PFSK-1 (cell line): ENCODE measurements at regions not wholly inside any gene's neighbourhood (a gene's known extent, or its start where the extent isn't known, plus 50 kb on each side); places are given as distances from the start of the nearest gene placed in this dataset.

Source experiments
- FOXP2 ChIP-seq: optimal IDR thresholded peaks from 2 replicates; pipeline ENCODE3; 2011; ENCODE audit warnings: borderline replicate concordance, control low read depth, inconsistent platforms; ENCODE audit not compliant: insufficient read depth; ENCODE audit errors: extremely low read length, extremely low read depth
- POLR2AphosphoS5 ChIP-seq: IDR thresholded peaks from 2 replicates; pipeline ENCODE4 v1.6.1; 2012; ENCODE audit warnings: low read depth, mild to moderate bottlenecking, control low read depth, low read length, moderate library complexity
- REST ChIP-seq, 2 experiments: IDR thresholded peaks; 2 replicates each; pipeline versions ENCODE4 v1.6.1 to v1.8.0; 2011 to 2012; ENCODE audit warnings: low read depth in 2 of 2, low read length in 2 of 2, control low read depth in 1 of 2, inconsistent platforms in 1 of 2, mild to moderate bottlenecking in 1 of 2, moderate library complexity in 1 of 2; ENCODE audit not compliant: insufficient read depth in 1 of 2
- SIN3A ChIP-seq: IDR thresholded peaks from 2 replicates; pipeline ENCODE4 v1.6.1; 2012; ENCODE audit warnings: mild to moderate bottlenecking, low read length, moderate library complexity, borderline replicate concordance; ENCODE audit not compliant: insufficient read depth
- TAF1 ChIP-seq: IDR thresholded peaks from 2 replicates; pipeline ENCODE4 v1.6.1; 2012; ENCODE audit warnings: low read length, control low read depth, borderline replicate concordance; ENCODE audit not compliant: insufficient read depth

GRCh38 chr21:43330306-43330881, 96.5 kb downstream of the SIK1 start:
- TF ChIP-seq FOXP2 (no peak), POLR2AphosphoS5 (no peak), TAF1 (no peak), REST (IDR thresholded peaks at IDR 0.05; ENCODE audit: insufficient read depth in 1 of 2, low read depth in 2 of 2, low read length in 2 of 2) (no peak)

- no peak for TF ChIP-seq SIN3A
- TF ChIP-seq REST (IDR thresholded peaks at IDR 0.05; ENCODE audit: insufficient read depth in 1 of 2, low read depth in 2 of 2, low read length in 2 of 2) = no peak
Measured at GRCh38 chr21:43329711-43330269, 97.1 kb downstream of the SIK1 start.

- TF ChIP-seq SIN3A (no peak), REST (IDR thresholded peaks at IDR 0.05; ENCODE audit: insufficient read depth in 1 of 2, low read depth in 2 of 2, low read length in 2 of 2) (no peak), TAF1 (no peak), FOXP2 (no peak), POLR2AphosphoS5 (no peak)
Measured at GRCh38 chr21:43328958-43329691, 97.8 kb downstream of the SIK1 start.

- TF ChIP-seq FOXP2 (no peak), SIN3A (no peak), REST (IDR thresholded peaks at IDR 0.05; ENCODE audit: insufficient read depth in 1 of 2, low read depth in 2 of 2, low read length in 2 of 2) (no peak), POLR2AphosphoS5 (no peak), TAF1 (no peak)
Measured at GRCh38 chr21:43328185-43328957, 98.6 kb downstream of the SIK1 start.
